ENCODE measurements at regions not wholly inside any gene's neighbourhood (a gene's known extent, or its start where the extent isn't known, plus 50 kb on each side); places are given as distances from the start of the nearest gene placed in this dataset.

GRCh38 chr6:37101991-37102298 lies 68.0 kb upstream of the PIM1 start:
- TF ChIP-seq CTCF (IDR thresholded peaks at IDR 0.05) = no peak
- no peak for TF ChIP-seq POLR2A (IDR thresholded peaks at IDR 0.05)
- no peak for TF ChIP-seq EP300 (IDR thresholded peaks at IDR 0.05)
